Caco-2 (cell line): ENCODE measurements at regions not wholly inside any gene's neighbourhood (a gene's known extent, or its start where the extent isn't known, plus 50 kb on each side); places are given as distances from the start of the nearest gene placed in this dataset.

ENCODE experiments used
- BruUV-seq: library from RNA; stranded (reverse); fragments of 400-500 nt; replicated peaks from 2 replicates; lab custom pipeline; 2021; lab: Mats Ljungman, UMichigan
- CTCF ChIA-PET: fragments of 300-600 bp; sonication (Branson Sonifier 250); formaldehyde crosslinking; loops from one replicate; lab custom pipeline; 2022; ENCODE audit warnings: antibody characterized with exemption; lab: Charles Lee
- POLR2A ChIA-PET: fragments of 300-600 bp; sonication (Branson Sonifier 250); formaldehyde crosslinking; loops from one replicate; lab custom pipeline; 2022; ENCODE audit warnings: antibody characterized with exemption; lab: Charles Lee
- DNase-seq, 2 experiments: peaks; one replicate each; pipeline versions ENCODE4 v3.0.0 to v3.0.0-alpha.2; 2020 to 2022
- H3K27me3 ChIP-seq: replicated peaks from 2 replicates; pipeline ENCODE4 v1.6.0; 2011; ENCODE audit warnings: low read length; ENCODE audit not compliant: control insufficient read depth, insufficient read depth
- H3K36me3 ChIP-seq: 2 replicates; pipeline ENCODE4 v1.5.1; 2011; ENCODE audit warnings: low read length; ENCODE audit not compliant: control insufficient read depth, insufficient read depth
- H3K4me1 ChIP-seq: fragments of 250-450 bp; sonication (Bioruptor Pico); 2 replicates; pipeline ENCODE4 v1.5.1; 2020; ENCODE audit warnings: mild to moderate bottlenecking
- H3K4me3 ChIP-seq: 2 replicates; pipeline ENCODE4 v1.5.1; 2011; ENCODE audit warnings: low read depth, mild to moderate bottlenecking, control low read depth, low read length
- H3K9me3 ChIP-seq: fragments of 250-450 bp; sonication (Bioruptor Pico); 2 replicates; pipeline ENCODE4 v1.5.1; 2020; ENCODE audit warnings: mild to moderate bottlenecking, moderate library complexity
- H3K27ac Mint-ChIP-seq: one replicate; pipeline ENCODE4 v1.8.0; 2022; ENCODE audit warnings: mixed read lengths; ENCODE audit not compliant: unreplicated experiment
- H3K27me3 Mint-ChIP-seq: one replicate; pipeline ENCODE4 v1.8.0; 2022; ENCODE audit warnings: mixed read lengths; ENCODE audit not compliant: insufficient read depth, unreplicated experiment
- H3K36me3 Mint-ChIP-seq: one replicate; pipeline ENCODE4 v1.8.0; 2022; ENCODE audit warnings: mild to moderate bottlenecking, mixed read lengths; ENCODE audit not compliant: insufficient read depth, unreplicated experiment
- H3K4me1 Mint-ChIP-seq: one replicate; pipeline ENCODE4 v1.8.0; 2022; ENCODE audit warnings: low read depth, mixed read lengths; ENCODE audit not compliant: unreplicated experiment
- H3K4me3 Mint-ChIP-seq: one replicate; pipeline ENCODE4 v1.8.0; 2022; ENCODE audit warnings: mild to moderate bottlenecking, moderate library complexity, mixed read lengths; ENCODE audit not compliant: unreplicated experiment
- H3K9me3 Mint-ChIP-seq: one replicate; pipeline ENCODE4 v1.8.0; 2022; ENCODE audit warnings: mixed read lengths; ENCODE audit not compliant: unreplicated experiment
- intact Hi-C: fragments of 100-400 bp; cut with micrococcal nuclease; formaldehyde crosslinking; loops from one replicate; pipeline ENCODE4 v1.10.0; 2022; ENCODE audit not compliant: unreplicated experiment
- TF ChIP-seq, protein P1 (sequence below), 2 experiments: fragments of 200-600 bp in 1 of 2; IDR thresholded peaks; 1 replicate in 1 of 2; 2 replicates in 1 of 2; pipeline versions ENCODE4 v1.5.1 to v1.8.0; 2011 to 2022; ENCODE audit warnings: antibody characterized with exemption in 1 of 2, control low read depth in 1 of 2, inconsistent platforms in 1 of 2, low read depth in 1 of 2, low read length in 1 of 2, mild to moderate bottlenecking in 1 of 2, moderate library complexity in 1 of 2; ENCODE audit not compliant: insufficient read depth in 1 of 2, severe bottlenecking in 1 of 2, unreplicated experiment in 1 of 2

GRCh38 chrX:42021058-42021457, 97.7 kb upstream of the CASK start:
- no peaks in the 10 kb centered on the region for H3K9me3 Mint-ChIP-seq
- Histone ChIP-seq H3K4me3 (no peak overlapping the region), H3K27me3 (no peaks in the 10 kb centered on the region), H3K4me1 (peaks cover 4% of the 10 kb centered on the region; the same call in 1 of the 2 replicates), H3K9me3 (no peaks in the 10 kb centered on the region), H3K36me3 (no peaks in the 10 kb centered on the region)
- H3K27me3 Mint-ChIP-seq: no peaks in the 10 kb centered on the region
- TF ChIP-seq, protein P1, sequence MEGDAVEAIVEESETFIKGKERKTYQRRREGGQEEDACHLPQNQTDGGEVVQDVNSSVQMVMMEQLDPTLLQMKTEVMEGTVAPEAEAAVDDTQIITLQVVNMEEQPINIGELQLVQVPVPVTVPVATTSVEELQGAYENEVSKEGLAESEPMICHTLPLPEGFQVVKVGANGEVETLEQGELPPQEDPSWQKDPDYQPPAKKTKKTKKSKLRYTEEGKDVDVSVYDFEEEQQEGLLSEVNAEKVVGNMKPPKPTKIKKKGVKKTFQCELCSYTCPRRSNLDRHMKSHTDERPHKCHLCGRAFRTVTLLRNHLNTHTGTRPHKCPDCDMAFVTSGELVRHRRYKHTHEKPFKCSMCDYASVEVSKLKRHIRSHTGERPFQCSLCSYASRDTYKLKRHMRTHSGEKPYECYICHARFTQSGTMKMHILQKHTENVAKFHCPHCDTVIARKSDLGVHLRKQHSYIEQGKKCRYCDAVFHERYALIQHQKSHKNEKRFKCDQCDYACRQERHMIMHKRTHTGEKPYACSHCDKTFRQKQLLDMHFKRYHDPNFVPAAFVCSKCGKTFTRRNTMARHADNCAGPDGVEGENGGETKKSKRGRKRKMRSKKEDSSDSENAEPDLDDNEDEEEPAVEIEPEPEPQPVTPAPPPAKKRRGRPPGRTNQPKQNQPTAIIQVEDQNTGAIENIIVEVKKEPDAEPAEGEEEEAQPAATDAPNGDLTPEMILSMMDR (IDR thresholded peaks at IDR 0.05; ENCODE audit: insufficient read depth in 1 of 2, low read depth in 1 of 2, low read length in 1 of 2, severe bottlenecking in 1 of 2, unreplicated experiment in 1 of 2): no peak
- intact Hi-C loops: no loop called here
- POLR2A ChIA-PET: no interaction called here
- CTCF ChIA-PET: no interaction called here
- H3K4me1 Mint-ChIP-seq: no peaks in the 10 kb centered on the region
- DNase-seq: no peak
- H3K27ac Mint-ChIP-seq: no peak overlapping the region
- H3K36me3 Mint-ChIP-seq: no peaks in the 10 kb centered on the region
- no peak overlapping the region for H3K4me3 Mint-ChIP-seq
- BruUV-seq: no TSS peak

DNA sequence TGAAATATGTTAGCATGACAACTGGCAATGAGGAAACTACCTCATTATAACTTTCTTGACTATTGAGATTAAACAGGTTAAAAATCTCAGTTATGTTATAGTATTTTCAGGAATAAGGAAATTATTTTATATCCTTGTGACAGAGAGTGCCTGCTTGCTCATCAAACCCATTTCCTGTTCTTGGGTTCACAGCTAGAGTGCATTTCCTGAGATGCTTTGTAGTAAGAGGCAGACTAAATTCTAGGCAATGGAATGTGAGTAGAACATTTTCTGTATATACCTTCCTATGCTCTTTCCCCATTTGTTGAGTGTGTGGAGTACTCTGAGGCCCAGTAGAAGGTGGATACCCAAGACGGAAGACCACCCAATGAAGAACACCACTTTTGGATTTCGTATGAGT, 96.9 kb upstream of the CASK start:
- POLR2A ChIA-PET: no interaction called here
- Histone ChIP-seq H3K4me1 (peaks cover 6% of the 10 kb centered on the region), H3K4me3 (no peak overlapping the region), H3K27me3 (no peaks in the 10 kb centered on the region), H3K9me3 (no peaks in the 10 kb centered on the region), H3K36me3 (no peaks in the 10 kb centered on the region)
- TF ChIP-seq, protein P1 (IDR thresholded peaks at IDR 0.05; ENCODE audit: insufficient read depth in 1 of 2, low read depth in 1 of 2, low read length in 1 of 2, severe bottlenecking in 1 of 2, unreplicated experiment in 1 of 2): no peak
- no peaks in the 10 kb centered on the region for H3K36me3 Mint-ChIP-seq
- CTCF ChIA-PET: no interaction called here
- BruUV-seq: no TSS peak
- no peak overlapping the region for H3K27ac Mint-ChIP-seq
- intact Hi-C loops: no loop called here
- no peak overlapping the region for H3K4me3 Mint-ChIP-seq
- H3K4me1 Mint-ChIP-seq: no peaks in the 10 kb centered on the region
- no peak for DNase-seq
- H3K27me3 Mint-ChIP-seq: no peaks in the 10 kb centered on the region
- H3K9me3 Mint-ChIP-seq: no peaks in the 10 kb centered on the region

DNA sequence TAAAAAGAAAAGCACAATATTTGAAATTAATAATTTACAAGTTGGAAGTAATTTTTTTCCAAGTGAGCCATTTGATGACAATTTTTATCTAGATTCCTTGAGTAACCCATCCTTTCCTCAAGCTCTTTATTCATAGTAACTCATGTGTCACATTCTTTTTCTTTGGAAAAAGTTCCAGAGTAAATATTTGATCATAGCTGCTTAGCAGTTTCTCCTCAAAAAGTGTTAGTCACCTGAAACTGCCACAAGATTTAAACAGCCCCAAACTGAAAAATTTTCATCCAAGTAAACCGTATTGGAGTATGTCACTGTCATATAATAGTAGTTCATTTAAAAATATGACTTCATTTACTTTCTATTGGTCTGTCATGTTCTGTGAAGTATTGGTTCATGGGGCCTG, 94.6 kb upstream of the CASK start:
- H3K4me1 Mint-ChIP-seq: peaks cover 11% of the 10 kb centered on the region
- intact Hi-C loops: loop anchor here (5.0 kb wide), 1 partner anchor 74 kb away; no protein-coding TSS in a partner anchor
- H3K27ac Mint-ChIP-seq: no peak overlapping the region
- H3K27me3 Mint-ChIP-seq: no peaks in the 10 kb centered on the region
- H3K36me3 Mint-ChIP-seq: no peaks in the 10 kb centered on the region
- no peak for DNase-seq
- TF ChIP-seq, protein P1 (IDR thresholded peaks at IDR 0.05; ENCODE audit: insufficient read depth in 1 of 2, low read depth in 1 of 2, low read length in 1 of 2, severe bottlenecking in 1 of 2, unreplicated experiment in 1 of 2): no peak
- H3K9me3 Mint-ChIP-seq: no peaks in the 10 kb centered on the region
- CTCF ChIA-PET: no interaction called here
- POLR2A ChIA-PET: no interaction called here
- no peak overlapping the region for H3K4me3 Mint-ChIP-seq
- no TSS peak for BruUV-seq
- Histone ChIP-seq H3K27me3 (no peaks in the 10 kb centered on the region), H3K9me3 (no peaks in the 10 kb centered on the region), H3K4me1 (peaks cover 28% of the 10 kb centered on the region), H3K4me3 (no peak overlapping the region), H3K36me3 (no peaks in the 10 kb centered on the region)
